Kidney epithelial cell (primary cell): ENCODE measurements at regions not wholly inside any gene's neighbourhood (a gene's known extent, or its start where the extent isn't known, plus 50 kb on each side); places are given as distances from the start of the nearest gene placed in this dataset.

Experiments used
- DNase-seq: peaks from one replicate; pipeline ENCODE4 v3.0.0-alpha.2; 2010; ENCODE audit warnings: low read depth
- H3K27me3 ChIP-seq: 2 replicates; pipeline ENCODE4 v1.6.0; 2011; ENCODE audit warnings: low read length; ENCODE audit not compliant: control insufficient read depth, insufficient read depth
- H3K36me3 ChIP-seq: 2 replicates; pipeline ENCODE4 v1.5.1; 2011; ENCODE audit warnings: low read length; ENCODE audit not compliant: control insufficient read depth, insufficient read depth
- H3K4me3 ChIP-seq: 2 replicates; pipeline ENCODE4 v1.5.1; 2011; ENCODE audit warnings: low read depth, mild to moderate bottlenecking, control low read depth, low read length
- TF ChIP-seq, protein P1 (sequence below): IDR thresholded peaks from 2 replicates; pipeline ENCODE4 v1.5.1; 2011; ENCODE audit warnings: mild to moderate bottlenecking, moderate library complexity, low read length, control low read depth, inconsistent platforms; ENCODE audit not compliant: insufficient read depth, poor library complexity, severe bottlenecking

- H3K27me3 ChIP-seq = no peaks in the 10 kb centered on the region
- DNase-seq = no peak
- H3K36me3 ChIP-seq = no peaks in the 10 kb centered on the region
- H3K4me3 ChIP-seq = no peak overlapping the region
- TF ChIP-seq, protein P1, sequence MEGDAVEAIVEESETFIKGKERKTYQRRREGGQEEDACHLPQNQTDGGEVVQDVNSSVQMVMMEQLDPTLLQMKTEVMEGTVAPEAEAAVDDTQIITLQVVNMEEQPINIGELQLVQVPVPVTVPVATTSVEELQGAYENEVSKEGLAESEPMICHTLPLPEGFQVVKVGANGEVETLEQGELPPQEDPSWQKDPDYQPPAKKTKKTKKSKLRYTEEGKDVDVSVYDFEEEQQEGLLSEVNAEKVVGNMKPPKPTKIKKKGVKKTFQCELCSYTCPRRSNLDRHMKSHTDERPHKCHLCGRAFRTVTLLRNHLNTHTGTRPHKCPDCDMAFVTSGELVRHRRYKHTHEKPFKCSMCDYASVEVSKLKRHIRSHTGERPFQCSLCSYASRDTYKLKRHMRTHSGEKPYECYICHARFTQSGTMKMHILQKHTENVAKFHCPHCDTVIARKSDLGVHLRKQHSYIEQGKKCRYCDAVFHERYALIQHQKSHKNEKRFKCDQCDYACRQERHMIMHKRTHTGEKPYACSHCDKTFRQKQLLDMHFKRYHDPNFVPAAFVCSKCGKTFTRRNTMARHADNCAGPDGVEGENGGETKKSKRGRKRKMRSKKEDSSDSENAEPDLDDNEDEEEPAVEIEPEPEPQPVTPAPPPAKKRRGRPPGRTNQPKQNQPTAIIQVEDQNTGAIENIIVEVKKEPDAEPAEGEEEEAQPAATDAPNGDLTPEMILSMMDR = no peak
Observed at GRCh38 chr2:31704561-31705212, 123.9 kb upstream of the SRD5A2 start.

GRCh38 chr2:31703253-31703652 is 122.5 kb upstream of the SRD5A2 start:
- no peak for DNase-seq
- Histone ChIP-seq H3K36me3 (no peaks in the 10 kb centered on the region), H3K4me3 (no peak overlapping the region), H3K27me3 (no peaks in the 10 kb centered on the region)
- TF ChIP-seq, protein P1 = no peak

- DNase-seq = no peak
- TF ChIP-seq, protein P1 = no peak
Observed at GRCh38 chr2:31698722-31699121, 118.0 kb upstream of the SRD5A2 start.

GRCh38 chr2:31696068-31696467 is 115.3 kb upstream of the SRD5A2 start:
- DNase-seq = no peak
- Histone ChIP-seq H3K36me3 (no peaks in the 10 kb centered on the region), H3K27me3 (no peaks in the 10 kb centered on the region), H3K4me3 (no peak overlapping the region)
- TF ChIP-seq, protein P1 = no peak

More at GRCh38 chr2:31698722-31699121, 118.0 kb upstream of the SRD5A2 start:
- Histone ChIP-seq H3K27me3 (no peaks in the 10 kb centered on the region), H3K4me3 (no peak overlapping the region), H3K36me3 (no peaks in the 10 kb centered on the region)

DNA sequence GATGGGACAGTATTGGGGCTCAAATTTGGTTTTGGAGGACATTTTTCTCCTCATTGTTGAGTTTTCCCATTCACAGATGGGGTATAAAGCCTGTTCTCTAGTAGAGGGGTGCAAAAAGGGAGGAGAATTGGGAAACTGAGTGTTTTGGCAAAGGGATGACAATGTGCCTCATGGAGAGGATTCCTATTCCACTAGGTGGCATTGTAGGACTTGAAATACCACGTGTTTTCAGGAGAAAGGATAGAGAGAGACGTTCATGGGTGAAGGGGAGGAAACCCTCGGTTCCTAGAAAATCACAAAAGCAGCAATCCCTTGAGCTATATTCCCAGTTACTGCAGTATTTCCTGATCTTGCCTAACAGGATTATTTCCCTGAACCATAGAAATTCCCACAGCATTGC is 113.7 kb upstream of the SRD5A2 start:
- DNase-seq = no peak
- H3K4me3 ChIP-seq = no peak overlapping the region
- TF ChIP-seq, protein P1 = no peak
- H3K36me3 ChIP-seq = no peaks in the 10 kb centered on the region
- H3K27me3 ChIP-seq = no peaks in the 10 kb centered on the region

DNA sequence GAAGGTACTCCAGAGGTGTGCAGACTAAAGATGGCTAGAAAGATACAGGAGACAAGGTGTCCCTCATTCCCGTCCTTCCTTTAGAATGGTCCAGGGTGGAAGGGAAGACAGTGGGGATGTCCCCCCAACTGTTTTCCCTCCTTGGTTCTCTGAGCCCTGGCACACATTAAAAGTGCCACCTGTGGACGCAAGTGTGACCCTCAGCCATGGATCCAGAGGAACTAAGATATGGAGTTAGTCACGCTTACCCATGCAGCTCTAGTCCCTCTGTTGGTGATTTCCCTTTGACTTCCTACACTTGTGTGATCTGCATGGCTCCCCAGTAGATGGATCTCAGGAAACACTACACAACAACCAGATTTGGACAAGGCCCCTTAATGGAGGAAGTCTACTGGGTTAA is 113.1 kb upstream of the SRD5A2 start:
- TF ChIP-seq, protein P1 = no peak
- Histone ChIP-seq H3K4me3 (no peak overlapping the region), H3K36me3 (no peaks in the 10 kb centered on the region), H3K27me3 (no peaks in the 10 kb centered on the region)
- DNase-seq = no peak
